ENCODE measurements at regions not wholly inside any gene's neighbourhood (a gene's known extent, or its start where the extent isn't known, plus 50 kb on each side); places are given as distances from the start of the nearest gene placed in this dataset.
A peak's percentile ranks its signal among the peaks of the same experiment; 100 is the strongest.

GRCh38 chr6:2480267-2480966 lies 235.0 kb upstream of the GMDS start:
- H3K27ac Mint-ChIP-seq, result no peak overlapping the region
- H3K9me3 Mint-ChIP-seq, result peaks cover 8% of the 10 kb centered on the region
- no peak overlapping the region for H3K4me3 Mint-ChIP-seq
- H3K27me3 Mint-ChIP-seq, result peaks cover 14% of the 10 kb centered on the region
- no peaks in the 10 kb centered on the region for H3K4me1 Mint-ChIP-seq
- no peaks in the 10 kb centered on the region for H3K36me3 Mint-ChIP-seq
- no peak for ATAC-seq

GRCh38 chr6:2478200-2478599 lies 232.8 kb upstream of the GMDS start:
- ATAC-seq, result no peak
- no peaks in the 10 kb centered on the region for H3K36me3 Mint-ChIP-seq
- H3K4me1 Mint-ChIP-seq, result no peaks in the 10 kb centered on the region
- H3K27me3 Mint-ChIP-seq, result peaks cover 14% of the 10 kb centered on the region
- peaks cover 8% of the 10 kb centered on the region for H3K9me3 Mint-ChIP-seq
- no peak overlapping the region for H3K27ac Mint-ChIP-seq
- no peak overlapping the region for H3K4me3 Mint-ChIP-seq

- Mint-ChIP-seq H3K36me3 (no peaks in the 10 kb centered on the region), H3K4me1 (no peaks in the 10 kb centered on the region), H3K4me3 (no peak overlapping the region), H3K9me3 (peaks cover 5% of the 10 kb centered on the region), H3K27me3 (peaks cover 17% of the 10 kb centered on the region), H3K27ac (no peak overlapping the region)
- no peak for ATAC-seq
Observed at GRCh38 chr6:2477666-2478065, 232.3 kb upstream of the GMDS start.

- Mint-ChIP-seq H3K9me3 (peaks cover 2% of the 10 kb centered on the region), H3K4me1 (no peaks in the 10 kb centered on the region), H3K36me3 (no peaks in the 10 kb centered on the region), H3K27ac (no peak overlapping the region), H3K4me3 (no peak overlapping the region), H3K27me3 (peaks cover 21% of the 10 kb centered on the region)
- no peak for ATAC-seq
Observed at GRCh38 chr6:2477250-2477649, 231.8 kb upstream of the GMDS start.

- Mint-ChIP-seq H3K4me1 (no peaks in the 10 kb centered on the region), H3K36me3 (no peaks in the 10 kb centered on the region), H3K27me3 (peaks cover 22% of the 10 kb centered on the region), H3K9me3 (no peaks in the 10 kb centered on the region), H3K4me3 (no peak overlapping the region), H3K27ac (no peak overlapping the region)
- no peak for ATAC-seq
Observed at GRCh38 chr6:2476376-2476775, 231.0 kb upstream of the GMDS start.

GRCh38 chr6:2471472-2471871 lies 226.1 kb upstream of the GMDS start:
- H3K4me1 Mint-ChIP-seq, result no peaks in the 10 kb centered on the region
- H3K9me3 Mint-ChIP-seq, result no peaks in the 10 kb centered on the region
- H3K27ac Mint-ChIP-seq, result no peak overlapping the region
- H3K27me3 Mint-ChIP-seq, result peaks cover 46% of the 10 kb centered on the region
- ATAC-seq, result no peak
- no peak overlapping the region for H3K4me3 Mint-ChIP-seq
- no peaks in the 10 kb centered on the region for H3K36me3 Mint-ChIP-seq

GRCh38 chr6:2469428-2469827 lies 224.0 kb upstream of the GMDS start:
- Mint-ChIP-seq H3K36me3 (no peaks in the 10 kb centered on the region), H3K4me3 (no peak overlapping the region), H3K9me3 (no peaks in the 10 kb centered on the region), H3K27me3 (peaks cover 62% of the 10 kb centered on the region), H3K27ac (no peak overlapping the region), H3K4me1 (no peaks in the 10 kb centered on the region)
- ATAC-seq, result peak; percentile 39

GRCh38 chr6:2468601-2468955 lies 223.2 kb upstream of the GMDS start:
- H3K36me3 Mint-ChIP-seq, result no peaks in the 10 kb centered on the region
- no peak for ATAC-seq
- H3K27me3 Mint-ChIP-seq, result peaks cover 62% of the 10 kb centered on the region
- H3K4me3 Mint-ChIP-seq, result no peak overlapping the region
- no peaks in the 10 kb centered on the region for H3K4me1 Mint-ChIP-seq
- H3K27ac Mint-ChIP-seq, result no peak overlapping the region
- H3K9me3 Mint-ChIP-seq, result no peaks in the 10 kb centered on the region

GRCh38 chr6:2467929-2468600 lies 222.7 kb upstream of the GMDS start:
- Mint-ChIP-seq H3K9me3 (no peaks in the 10 kb centered on the region), H3K4me3 (no peak overlapping the region), H3K27me3 (peaks cover 62% of the 10 kb centered on the region), H3K27ac (no peak overlapping the region), H3K4me1 (no peaks in the 10 kb centered on the region), H3K36me3 (no peaks in the 10 kb centered on the region)
- no peak for ATAC-seq

- Mint-ChIP-seq H3K27ac (no peak overlapping the region), H3K4me3 (no peak overlapping the region), H3K4me1 (no peaks in the 10 kb centered on the region), H3K27me3 (peaks cover 54% of the 10 kb centered on the region), H3K36me3 (no peaks in the 10 kb centered on the region), H3K9me3 (no peaks in the 10 kb centered on the region)
- ATAC-seq, result no peak
Observed at GRCh38 chr6:2465336-2465735, 219.9 kb upstream of the GMDS start.

GRCh38 chr6:2464641-2465040 lies 219.2 kb upstream of the GMDS start:
- no peaks in the 10 kb centered on the region for H3K4me1 Mint-ChIP-seq

GRCh38 chr6:2462831-2463230 lies 217.4 kb upstream of the GMDS start:
- no peak overlapping the region for H3K27ac Mint-ChIP-seq

More at GRCh38 chr6:2464641-2465040, 219.2 kb upstream of the GMDS start:
- Mint-ChIP-seq H3K27ac (no peak overlapping the region), H3K27me3 (peaks cover 48% of the 10 kb centered on the region), H3K36me3 (no peaks in the 10 kb centered on the region), H3K9me3 (no peaks in the 10 kb centered on the region), H3K4me3 (no peak overlapping the region)
- no peak for ATAC-seq

GRCh38 chr6:2460216-2460745 lies 214.9 kb upstream of the GMDS start:
- Mint-ChIP-seq H3K4me3 (no peak overlapping the region), H3K27ac (no peak overlapping the region), H3K36me3 (no peaks in the 10 kb centered on the region), H3K4me1 (no peaks in the 10 kb centered on the region), H3K9me3 (no peaks in the 10 kb centered on the region), H3K27me3 (peaks cover 9% of the 10 kb centered on the region)
- no peak for ATAC-seq

More at GRCh38 chr6:2462831-2463230, 217.4 kb upstream of the GMDS start:
- Mint-ChIP-seq H3K36me3 (no peaks in the 10 kb centered on the region), H3K9me3 (no peaks in the 10 kb centered on the region), H3K4me3 (no peak overlapping the region), H3K4me1 (no peaks in the 10 kb centered on the region), H3K27me3 (peaks cover 30% of the 10 kb centered on the region)
- ATAC-seq, result no peak

GRCh38 chr6:2454180-2454579 lies 208.8 kb upstream of the GMDS start:
- Mint-ChIP-seq H3K4me3 (no peak overlapping the region), H3K27me3 (peaks cover 21% of the 10 kb centered on the region)
- ATAC-seq, result no peak

GRCh38 chr6:2450546-2450945 lies 205.1 kb upstream of the GMDS start:
- Mint-ChIP-seq H3K9me3 (peaks cover 2% of the 10 kb centered on the region), H3K27ac (no peak overlapping the region), H3K27me3 (peaks cover 21% of the 10 kb centered on the region), H3K4me1 (peaks cover 7% of the 10 kb centered on the region), H3K4me3 (no peak overlapping the region), H3K36me3 (no peaks in the 10 kb centered on the region)
- no peak for ATAC-seq

More at GRCh38 chr6:2454180-2454579, 208.8 kb upstream of the GMDS start:
- Mint-ChIP-seq H3K27ac (no peak overlapping the region), H3K36me3 (no peaks in the 10 kb centered on the region), H3K4me1 (no peaks in the 10 kb centered on the region), H3K9me3 (peaks cover 2% of the 10 kb centered on the region)

- peaks cover 11% of the 10 kb centered on the region for H3K27me3 Mint-ChIP-seq
- ATAC-seq, result no peak
- H3K4me1 Mint-ChIP-seq, result peaks cover 7% of the 10 kb centered on the region
- no peak overlapping the region for H3K4me3 Mint-ChIP-seq
- H3K9me3 Mint-ChIP-seq, result peaks cover 2% of the 10 kb centered on the region
- H3K36me3 Mint-ChIP-seq, result peaks cover 5% of the 10 kb centered on the region
- H3K27ac Mint-ChIP-seq, result no peak overlapping the region
Observed at GRCh38 chr6:2449572-2449940, 204.2 kb upstream of the GMDS start.
